ENCODE measurements at regions not wholly inside any gene's neighbourhood (a gene's known extent, or its start where the extent isn't known, plus 50 kb on each side); places are given as distances from the start of the nearest gene placed in this dataset.
A peak's percentile ranks its signal among the peaks of the same experiment; 100 is the strongest.

DNA sequence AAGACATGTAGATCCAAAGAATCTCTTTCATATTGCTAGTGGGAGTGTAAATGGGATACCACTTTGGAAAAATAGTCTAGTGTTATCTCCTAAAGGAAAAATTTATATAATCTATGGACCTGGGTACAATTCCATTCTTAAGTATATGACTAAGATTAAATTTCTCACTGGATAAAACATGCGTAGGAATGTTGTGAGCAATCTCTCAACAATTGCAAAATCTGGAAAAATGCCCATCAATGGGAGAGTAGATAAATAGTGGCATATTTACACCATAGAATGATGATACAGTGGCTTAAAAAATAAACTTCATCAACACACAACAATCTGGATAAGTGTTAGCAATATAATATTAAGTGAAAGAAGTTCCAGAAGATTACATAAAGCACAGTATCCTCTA, 469.5 kb downstream of the MAN2A1 start:
- no peak for DNase-seq

GRCh38 chr5:110161162-110161561, 471.4 kb downstream of the MAN2A1 start:
- DNase-seq = no peak

- DNase-seq = no peak
Observed at GRCh38 chr5:110165366-110165765, 475.6 kb downstream of the MAN2A1 start.

GRCh38 chr5:110167384-110167783, 477.7 kb downstream of the MAN2A1 start:
- no peak for DNase-seq

DNA sequence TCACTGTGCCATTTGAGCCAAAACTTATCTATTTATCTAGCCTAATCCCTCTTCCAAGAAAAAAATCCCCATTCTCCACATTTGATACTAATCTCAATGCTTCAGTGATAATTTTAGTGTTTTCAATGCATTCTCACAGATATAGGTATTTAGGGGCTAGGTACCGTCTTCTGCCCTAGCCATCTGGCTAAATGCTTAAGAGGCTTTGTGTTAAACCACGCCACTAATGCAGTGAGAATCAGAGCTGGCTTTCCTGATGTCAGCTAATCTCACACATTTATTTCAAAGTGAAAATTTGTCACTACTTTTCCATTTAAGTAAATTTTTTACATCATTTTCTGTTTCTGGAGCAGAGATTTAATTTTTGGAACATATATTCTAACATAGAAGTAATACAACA, 479.7 kb downstream of the MAN2A1 start:
- no peak for DNase-seq

DNA sequence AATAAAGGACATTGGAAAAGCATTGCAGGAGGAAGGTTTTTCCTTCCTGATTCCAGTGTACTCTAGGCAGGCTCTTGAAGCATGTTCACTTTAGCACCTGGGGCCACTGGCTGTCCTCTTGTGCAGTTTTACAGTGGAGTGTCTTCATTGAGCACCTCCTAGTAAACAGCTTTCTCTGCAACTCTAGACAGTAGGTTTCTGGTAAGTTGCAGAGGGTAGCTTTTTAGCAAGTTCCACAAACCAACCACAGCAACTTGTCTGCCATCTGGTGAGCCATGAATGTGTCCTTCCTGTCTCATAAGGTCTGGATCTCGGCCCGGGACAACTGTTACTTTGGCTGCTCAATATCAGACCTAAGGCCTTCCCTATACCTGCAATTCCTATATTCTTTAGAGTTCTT, 488.0 kb downstream of the MAN2A1 start:
- no peak for DNase-seq

DNA sequence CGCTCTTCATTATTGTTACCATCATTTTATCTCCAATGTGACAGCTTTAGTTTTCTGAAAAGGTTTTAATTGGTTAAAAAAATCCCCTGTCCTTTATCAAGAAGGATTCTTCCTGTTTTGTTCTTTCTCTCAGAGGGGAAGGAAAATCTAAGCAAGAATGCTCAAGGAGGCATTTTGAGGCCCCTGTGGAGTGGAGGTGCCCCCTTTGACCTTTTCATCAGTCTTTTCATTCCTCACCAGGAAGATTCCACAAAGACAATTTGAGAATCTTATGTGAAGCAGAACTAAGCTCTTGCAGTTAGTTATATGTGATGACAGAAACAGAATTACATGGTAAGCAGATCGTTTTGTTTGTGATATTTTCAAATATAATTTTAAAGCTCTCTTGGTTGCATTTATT, 489.6 kb downstream of the MAN2A1 start:
- peak; percentile 64 for DNase-seq

DNA sequence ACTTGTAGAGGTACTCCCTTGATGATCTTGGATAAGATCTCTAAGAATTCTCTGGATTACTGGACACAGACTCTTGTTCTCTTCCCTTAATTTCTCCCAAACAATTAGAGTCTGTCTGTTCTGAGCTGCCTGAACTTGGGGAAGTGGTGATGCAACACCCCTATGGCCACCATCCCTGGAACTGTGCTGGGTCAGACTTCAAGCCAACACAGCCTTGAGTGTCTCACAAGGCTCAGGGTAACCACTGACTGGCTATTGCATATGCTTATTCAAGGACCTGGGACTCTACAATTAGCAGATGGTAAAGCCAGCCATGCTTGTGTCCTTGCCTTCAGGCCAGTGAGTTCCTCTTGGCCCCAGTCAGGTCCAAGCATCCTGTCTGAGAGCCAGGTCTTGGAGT, 504.5 kb downstream of the MAN2A1 start:
- DNase-seq = no peak

GRCh38 chr5:110195288-110195687, 505.6 kb downstream of the MAN2A1 start:
- no peak for DNase-seq

GRCh38 chr5:110201791-110202190, 512.1 kb downstream of the MAN2A1 start:
- DNase-seq = no peak

DNA sequence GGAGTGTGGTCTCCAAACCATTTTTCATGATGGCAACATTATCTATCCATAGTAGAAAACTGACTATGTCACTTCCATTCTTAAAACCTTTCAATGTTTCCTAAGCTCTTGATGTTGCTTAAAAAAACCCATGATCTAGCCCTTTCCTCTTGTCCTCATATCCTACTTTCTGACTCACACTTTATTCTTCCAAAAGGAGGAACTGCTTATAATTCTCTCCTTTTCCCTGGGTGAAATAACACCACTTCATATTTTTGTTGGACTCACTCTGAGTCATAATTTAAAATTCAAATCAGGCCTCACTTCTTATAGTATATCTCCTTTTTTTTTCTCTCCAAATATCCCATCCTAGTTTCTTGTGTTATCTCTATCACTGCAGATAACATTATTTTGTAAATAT, 513.9 kb downstream of the MAN2A1 start:
- DNase-seq = no peak

- no peak for DNase-seq
Observed at GRCh38 chr5:110209401-110209800, 517.1 kb downstream of the TMEM232 start.

GRCh38 chr5:110218981-110219380, 507.5 kb downstream of the TMEM232 start:
- DNase-seq = no peak

DNA sequence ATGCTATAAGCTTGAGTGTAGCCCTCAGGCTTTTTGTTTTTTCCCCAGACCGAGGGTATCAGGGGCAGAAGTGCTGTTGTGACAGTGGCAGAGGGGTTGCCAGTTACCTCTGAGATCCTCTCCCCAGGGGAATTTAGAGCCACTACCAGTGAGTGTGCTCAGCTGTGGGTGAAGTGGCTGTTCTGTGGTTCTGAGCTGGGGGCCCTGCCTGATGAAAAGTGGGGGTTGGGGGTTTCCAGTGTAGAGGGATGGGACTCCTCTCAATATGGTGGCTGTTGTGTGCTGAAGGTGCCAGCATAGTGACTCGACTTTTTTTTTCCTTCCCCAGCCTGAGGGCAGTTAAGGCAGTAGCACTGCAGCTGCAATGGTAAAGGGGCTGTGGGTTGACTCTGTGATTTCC, 506.7 kb downstream of the TMEM232 start:
- no peak for DNase-seq

GRCh38 chr5:110221036-110221435, 505.4 kb downstream of the TMEM232 start:
- DNase-seq = no peak

DNA sequence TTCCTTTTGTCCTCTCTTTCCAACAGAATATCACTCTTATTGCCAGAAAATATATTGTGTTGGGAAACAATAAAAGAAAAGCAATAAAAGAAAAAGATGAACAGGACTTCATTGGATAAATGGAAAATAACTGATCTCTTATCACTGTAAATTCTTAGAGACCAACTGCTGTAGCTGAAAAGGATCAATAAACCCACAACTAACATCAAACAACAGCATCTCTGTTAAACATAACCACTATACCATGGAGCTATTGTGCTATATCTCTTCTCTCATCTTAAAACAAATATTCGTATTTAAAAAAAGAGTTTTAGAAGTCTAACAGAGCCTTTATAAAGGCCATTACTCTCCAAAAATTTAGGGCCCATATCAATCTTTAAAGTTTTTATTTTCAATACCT, 502.4 kb downstream of the TMEM232 start:
- DNase-seq = no peak

DNA sequence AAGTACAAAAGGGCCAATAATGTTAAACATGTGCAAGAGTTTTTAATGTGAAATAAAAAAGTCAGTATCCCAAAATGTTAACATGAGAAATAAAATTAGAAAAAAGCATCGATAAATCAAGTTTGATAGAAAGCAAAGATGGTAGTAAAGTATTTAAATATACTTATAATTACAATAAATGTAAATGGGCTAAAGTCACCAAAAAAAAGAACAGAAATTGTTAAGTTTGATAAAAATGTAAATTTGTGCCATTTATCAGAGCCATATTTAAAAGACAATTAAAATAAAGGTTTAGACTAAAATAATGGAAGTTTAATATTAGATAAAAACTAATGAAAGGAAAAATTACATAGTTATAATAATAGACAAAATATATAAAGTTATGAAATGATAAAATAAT, 500.5 kb downstream of the TMEM232 start:
- no peak for DNase-seq

- DNase-seq = no peak
Observed at GRCh38 chr5:110239786-110240185, 486.7 kb downstream of the TMEM232 start.

- DNase-seq = no peak
Observed at GRCh38 chr5:110242950-110243349, 483.5 kb downstream of the TMEM232 start.

DNA sequence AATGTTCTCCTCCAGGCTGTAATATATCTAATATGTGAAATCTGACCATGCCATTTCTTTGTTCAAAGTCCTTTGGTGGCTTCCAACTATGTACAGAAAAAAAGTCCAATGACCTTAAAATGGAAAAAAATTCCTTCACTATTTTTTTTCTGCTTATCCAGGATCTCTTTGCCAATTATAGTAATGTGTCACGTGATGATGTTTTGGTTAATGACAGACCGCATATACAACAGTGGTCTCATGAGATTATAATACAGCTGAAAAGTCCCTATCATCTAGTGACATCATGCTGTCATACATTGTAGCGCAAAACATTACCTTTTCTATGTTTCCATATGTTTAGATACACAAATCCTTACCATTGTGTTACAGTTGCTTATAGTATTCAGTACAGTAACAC, 477.6 kb downstream of the TMEM232 start:
- no peak for DNase-seq

DNA sequence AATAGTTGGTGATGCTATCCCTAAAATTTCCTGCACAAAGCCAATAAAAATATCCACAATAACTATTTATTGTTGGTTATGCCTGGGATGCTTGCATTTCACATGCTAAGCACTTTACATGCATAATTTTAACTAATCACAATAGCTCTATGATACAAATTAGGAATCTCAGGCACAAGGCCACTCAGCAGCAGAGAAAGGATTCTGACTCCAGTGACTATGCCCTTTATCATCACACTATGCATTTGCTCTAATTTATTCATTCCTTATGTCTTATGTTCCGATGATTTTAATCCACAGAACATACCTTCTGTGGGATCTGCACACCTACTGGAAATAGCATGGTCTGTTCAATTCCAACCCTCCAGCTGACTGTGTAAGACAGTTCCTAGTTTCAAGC, 476.1 kb downstream of the TMEM232 start:
- no peak for DNase-seq

DNA sequence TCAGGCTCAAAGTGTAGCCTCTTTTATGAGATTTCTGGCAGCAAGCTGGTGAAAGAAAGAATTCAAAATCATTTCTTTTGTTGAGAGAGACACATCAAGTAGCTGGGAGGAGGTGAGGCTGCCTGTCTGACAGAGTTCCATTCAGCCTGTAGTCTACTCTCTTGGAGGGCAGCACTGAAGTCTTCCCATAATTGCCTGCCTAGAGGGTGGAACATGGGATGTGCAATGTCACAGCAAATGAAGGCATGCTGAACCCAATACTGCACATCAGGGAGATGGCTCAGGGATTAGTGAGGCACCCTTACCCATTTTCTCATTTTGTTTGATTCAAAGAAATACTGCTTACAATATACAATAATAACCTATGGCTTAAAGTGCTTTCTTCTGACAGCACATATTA, 475.7 kb downstream of the TMEM232 start:
- DNase-seq = peak; percentile 36

DNA sequence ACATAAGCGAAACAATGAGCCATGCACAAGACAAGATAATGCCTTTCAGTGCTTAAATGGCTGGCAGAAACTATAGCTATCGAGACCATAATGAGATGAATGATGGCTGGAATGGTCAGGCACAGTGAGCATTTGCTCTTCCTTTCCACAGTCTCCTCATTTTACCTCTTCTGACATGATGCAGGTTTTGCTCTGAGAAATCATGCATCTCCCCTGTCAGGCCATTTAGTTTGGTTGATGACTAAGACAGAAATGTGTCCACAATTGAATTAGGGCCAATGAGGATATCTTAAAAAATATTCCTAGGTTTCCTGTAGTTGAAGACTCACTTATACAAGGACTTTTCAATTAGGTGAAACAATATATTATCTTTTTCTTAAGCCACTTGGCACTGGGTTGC, 475.1 kb downstream of the TMEM232 start:
- DNase-seq = no peak

DNA sequence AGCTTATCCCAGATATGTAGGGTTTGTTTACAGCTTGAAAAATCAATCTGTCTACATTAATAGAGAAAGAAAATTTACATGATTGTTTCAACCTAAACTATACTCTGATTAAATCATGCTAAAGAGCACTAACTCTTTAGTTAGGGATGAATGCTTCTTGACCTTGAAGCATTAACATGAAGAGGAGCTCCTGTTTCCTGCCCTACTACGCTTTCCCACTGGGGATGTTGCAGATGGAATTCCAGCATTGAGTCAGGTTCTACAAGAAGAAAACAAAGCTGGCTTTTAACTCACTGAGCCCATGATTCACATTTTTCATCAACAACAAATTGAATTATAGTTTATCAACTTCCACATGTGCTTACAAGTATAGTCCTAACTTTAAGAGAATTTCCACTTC, 471.3 kb downstream of the TMEM232 start:
- no peak for DNase-seq

DNA sequence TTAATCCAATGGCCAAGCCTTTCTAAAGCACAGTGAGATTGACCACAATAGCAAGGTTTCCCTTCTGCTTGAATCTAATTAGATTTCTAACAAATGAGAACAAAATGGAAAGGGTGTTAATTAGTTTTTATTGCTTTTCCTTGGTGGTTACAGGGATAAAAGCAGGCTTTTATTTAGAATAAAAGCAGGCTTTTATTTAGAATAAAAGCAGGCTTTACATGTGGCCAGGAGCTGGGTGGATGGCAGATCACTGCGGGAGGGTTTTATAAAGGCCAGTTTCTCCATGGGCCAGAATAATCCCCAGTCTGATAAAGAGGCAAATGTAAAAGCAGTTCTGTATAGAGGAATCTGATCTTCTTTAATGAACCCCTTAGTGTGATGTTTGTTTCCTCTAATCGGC, 470.2 kb downstream of the TMEM232 start:
- no peak for DNase-seq

GRCh38 chr5:110257971-110258370, 468.5 kb downstream of the TMEM232 start:
- no peak for DNase-seq

Measured in retina (tissue), 1 donor.